HEK293 (cell line): ENCODE measurements at regions not wholly inside any gene's neighbourhood (a gene's known extent, or its start where the extent isn't known, plus 50 kb on each side); places are given as distances from the start of the nearest gene placed in this dataset.

Experiments used
- YY1 ChIP-seq: fragments of 450-650 bp; formaldehyde crosslinking; IDR thresholded peaks from 2 replicates; pipeline ENCODE4 v1.5.1; 2018; ENCODE audit warnings: missing biosample characterization, missing genetic modification characterization
- ZEB2 ChIP-seq: fragments of 450-650 bp; formaldehyde crosslinking; IDR thresholded peaks from 2 replicates; pipeline ENCODE4 v1.5.1; 2016; ENCODE audit warnings: missing biosample characterization, missing genetic modification characterization
- ZNF157 ChIP-seq: fragments of 450-650 bp; formaldehyde crosslinking; IDR thresholded peaks from 2 replicates; pipeline ENCODE4 v1.5.1; 2016; ENCODE audit warnings: missing biosample characterization, missing genetic modification characterization
- ZNF274 ChIP-seq, 2 experiments: fragments of 200-500 bp in 1 of 2; fragments of 450-650 bp in 1 of 2; sonication (Bioruptor generic) in 1 of 2; formaldehyde crosslinking in 1 of 2; IDR thresholded peaks; 2 replicates each; pipeline versions ENCODE4 v1.5.1 to v1.6.1; 2014 to 2016; ENCODE audit warnings: borderline replicate concordance in 1 of 2, inconsistent platforms in 1 of 2, low read length in 1 of 2, missing biosample characterization in 1 of 2, missing genetic modification characterization in 1 of 2
- ZNF335 ChIP-seq: fragments of 450-650 bp; formaldehyde crosslinking; conservative IDR thresholded peaks from 2 replicates; pipeline ENCODE4 v1.5.1; 2016; ENCODE audit warnings: missing biosample characterization, missing genetic modification characterization
- ZNF416 ChIP-seq: fragments of 450-650 bp; formaldehyde crosslinking; IDR thresholded peaks from 2 replicates; pipeline ENCODE4 v1.5.1; 2016; ENCODE audit warnings: missing biosample characterization, missing genetic modification characterization
- ZNF513 ChIP-seq: fragments of 450-650 bp; IDR thresholded peaks from 2 replicates; pipeline ENCODE4 v1.5.1; 2018; ENCODE audit warnings: missing biosample characterization, missing genetic modification characterization
- ZNF514 ChIP-seq: fragments of 450-650 bp; formaldehyde crosslinking; IDR thresholded peaks from 2 replicates; pipeline ENCODE4 v1.5.1; 2016; ENCODE audit warnings: missing biosample characterization, missing genetic modification characterization
- ZNF704 ChIP-seq: fragments of 450-650 bp; formaldehyde crosslinking; IDR thresholded peaks from 2 replicates; pipeline ENCODE4 v1.5.1; 2016; ENCODE audit warnings: missing biosample characterization, missing genetic modification characterization
- TF ChIP-seq, protein P1 (sequence below): fragments of 450-650 bp; formaldehyde crosslinking; IDR thresholded peaks from 2 replicates; pipeline ENCODE4 v1.5.1; 2016; ENCODE audit warnings: missing biosample characterization, missing genetic modification characterization
- TF ChIP-seq, protein P2 (sequence below): fragments of 450-650 bp; formaldehyde crosslinking; IDR thresholded peaks from 2 replicates; pipeline ENCODE4 v1.5.1; 2016; ENCODE audit warnings: missing biosample characterization, missing genetic modification characterization

GRCh38 chr7:16187131-16187530, 234.2 kb downstream of the CRPPA start:
- TF ChIP-seq ZNF335: no peak
- TF ChIP-seq, protein P1, sequence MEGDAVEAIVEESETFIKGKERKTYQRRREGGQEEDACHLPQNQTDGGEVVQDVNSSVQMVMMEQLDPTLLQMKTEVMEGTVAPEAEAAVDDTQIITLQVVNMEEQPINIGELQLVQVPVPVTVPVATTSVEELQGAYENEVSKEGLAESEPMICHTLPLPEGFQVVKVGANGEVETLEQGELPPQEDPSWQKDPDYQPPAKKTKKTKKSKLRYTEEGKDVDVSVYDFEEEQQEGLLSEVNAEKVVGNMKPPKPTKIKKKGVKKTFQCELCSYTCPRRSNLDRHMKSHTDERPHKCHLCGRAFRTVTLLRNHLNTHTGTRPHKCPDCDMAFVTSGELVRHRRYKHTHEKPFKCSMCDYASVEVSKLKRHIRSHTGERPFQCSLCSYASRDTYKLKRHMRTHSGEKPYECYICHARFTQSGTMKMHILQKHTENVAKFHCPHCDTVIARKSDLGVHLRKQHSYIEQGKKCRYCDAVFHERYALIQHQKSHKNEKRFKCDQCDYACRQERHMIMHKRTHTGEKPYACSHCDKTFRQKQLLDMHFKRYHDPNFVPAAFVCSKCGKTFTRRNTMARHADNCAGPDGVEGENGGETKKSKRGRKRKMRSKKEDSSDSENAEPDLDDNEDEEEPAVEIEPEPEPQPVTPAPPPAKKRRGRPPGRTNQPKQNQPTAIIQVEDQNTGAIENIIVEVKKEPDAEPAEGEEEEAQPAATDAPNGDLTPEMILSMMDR (tag by site-specific recombination): no peak
- TF ChIP-seq, protein P2, sequence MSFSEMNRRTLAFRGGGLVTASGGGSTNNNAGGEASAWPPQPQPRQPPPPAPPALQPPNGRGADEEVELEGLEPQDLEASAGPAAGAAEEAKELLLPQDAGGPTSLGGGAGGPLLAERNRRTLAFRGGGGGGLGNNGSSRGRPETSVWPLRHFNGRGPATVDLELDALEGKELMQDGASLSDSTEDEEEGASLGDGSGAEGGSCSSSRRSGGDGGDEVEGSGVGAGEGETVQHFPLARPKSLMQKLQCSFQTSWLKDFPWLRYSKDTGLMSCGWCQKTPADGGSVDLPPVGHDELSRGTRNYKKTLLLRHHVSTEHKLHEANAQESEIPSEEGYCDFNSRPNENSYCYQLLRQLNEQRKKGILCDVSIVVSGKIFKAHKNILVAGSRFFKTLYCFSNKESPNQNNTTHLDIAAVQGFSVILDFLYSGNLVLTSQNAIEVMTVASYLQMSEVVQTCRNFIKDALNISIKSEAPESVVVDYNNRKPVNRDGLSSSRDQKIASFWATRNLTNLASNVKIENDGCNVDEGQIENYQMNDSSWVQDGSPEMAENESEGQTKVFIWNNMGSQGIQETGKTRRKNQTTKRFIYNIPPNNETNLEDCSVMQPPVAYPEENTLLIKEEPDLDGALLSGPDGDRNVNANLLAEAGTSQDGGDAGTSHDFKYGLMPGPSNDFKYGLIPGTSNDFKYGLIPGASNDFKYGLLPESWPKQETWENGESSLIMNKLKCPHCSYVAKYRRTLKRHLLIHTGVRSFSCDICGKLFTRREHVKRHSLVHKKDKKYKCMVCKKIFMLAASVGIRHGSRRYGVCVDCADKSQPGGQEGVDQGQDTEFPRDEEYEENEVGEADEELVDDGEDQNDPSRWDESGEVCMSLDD (tag by site-specific recombination): no peak
- TF ChIP-seq ZNF514: no peak
- no peak for TF ChIP-seq ZNF274 (IDR thresholded peaks at IDR 0.05; ENCODE audit: low read length)
- TF ChIP-seq ZNF274 (tag by site-specific recombination; IDR thresholded peaks at IDR 0.05; ENCODE audit: borderline replicate concordance): no peak
- TF ChIP-seq ZNF513 (tag by site-specific recombination): no peak
- TF ChIP-seq ZNF704: no peak
- no peak for TF ChIP-seq ZEB2 (tag by site-specific recombination)
- no peak for TF ChIP-seq ZNF416
- no peak for TF ChIP-seq YY1
- TF ChIP-seq ZNF157 (tag by site-specific recombination): no peak
